DOHH2 (cell line): ENCODE measurements at regions not wholly inside any gene's neighbourhood (a gene's known extent, or its start where the extent isn't known, plus 50 kb on each side); places are given as distances from the start of the nearest gene placed in this dataset.

Experiments
- CTCF ChIP-seq: fragments of 200-600 bp; sonication (generic); IDR thresholded peaks from one replicate; pipeline ENCODE4 v1.5.1; 2014; ENCODE audit warnings: antibody characterized with exemption, mild to moderate bottlenecking, low read depth, low read length; ENCODE audit not compliant: poor library complexity, severe bottlenecking
- EZH2phosphoT487 ChIP-seq: fragments of 200-600 bp; sonication (generic); IDR thresholded peaks from 2 replicates; pipeline ENCODE4 v1.6.1; 2017; ENCODE audit warnings: borderline replicate concordance, mild to moderate bottlenecking, antibody characterized with exemption, low read length, moderate library complexity, mixed read lengths

DNA sequence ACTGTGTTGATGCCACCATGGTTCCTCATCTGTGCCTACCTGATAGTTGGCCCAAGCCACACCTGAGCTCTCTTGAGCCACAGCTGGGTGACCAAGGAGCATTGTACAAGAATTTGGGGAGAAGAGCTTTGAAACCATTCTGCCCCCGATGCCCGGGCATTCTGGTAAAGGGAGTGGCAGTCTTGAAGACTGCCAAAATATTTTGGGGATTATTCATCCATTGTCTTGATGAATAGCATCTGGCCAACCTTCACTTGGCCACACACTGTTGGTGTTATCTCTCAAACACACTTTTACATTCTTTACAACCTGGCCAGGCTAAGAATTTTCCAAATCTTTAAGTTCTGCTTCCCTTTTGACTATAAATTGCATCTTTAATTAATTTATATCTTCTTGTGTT is 113.1 kb upstream of the PCBD1 start:
- TF ChIP-seq CTCF, result no peak
- no peak for TF ChIP-seq EZH2phosphoT487
